OCI-LY1 (cell line): ENCODE measurements at regions not wholly inside any gene's neighbourhood (a gene's known extent, or its start where the extent isn't known, plus 50 kb on each side); places are given as distances from the start of the nearest gene placed in this dataset.
A peak's percentile ranks its signal among the peaks of the same experiment; 100 is the strongest.
"Not testable (repeated sequence)": the region's sequence is repeated elsewhere in the genome, so short reads cannot be mapped to it uniquely, and the experiment has no call there.

Experiments
- H2AFZ ChIP-seq: fragments of 200-600 bp; sonication (generic), shearing (Covaris generic); 2 replicates; pipeline ENCODE4 v1.6.0; 2014; ENCODE audit warnings: antibody characterized with exemption, mild to moderate bottlenecking, low read length
- H3F3A ChIP-seq: fragments of 200-600 bp; sonication (generic), shearing (Covaris generic); 2 replicates; pipeline ENCODE4 v1.6.0; 2014; ENCODE audit warnings: mild to moderate bottlenecking, antibody characterized with exemption, low read length, moderate library complexity; ENCODE audit not compliant: insufficient read depth
- H3K27ac ChIP-seq: fragments of 200-600 bp; sonication (generic); 2 replicates; pipeline ENCODE4 v1.5.1; 2014; ENCODE audit warnings: low read length, mixed run types, mild to moderate bottlenecking, low read depth; ENCODE audit not compliant: poor library complexity, severe bottlenecking
- H3K27me3 ChIP-seq: fragments of 200-600 bp; sonication (generic); 2 replicates; pipeline ENCODE4 v1.6.0; 2014; ENCODE audit warnings: antibody characterized with exemption, mild to moderate bottlenecking, low read length, moderate library complexity; ENCODE audit not compliant: insufficient read depth
- H3K36me3 ChIP-seq: fragments of 200-600 bp; sonication (generic); 2 replicates; pipeline ENCODE4 v1.6.1; 2014; ENCODE audit warnings: mild to moderate bottlenecking, antibody characterized with exemption, low read length, moderate library complexity, mixed read lengths; ENCODE audit not compliant: insufficient read depth
- H3K4me1 ChIP-seq: fragments of 200-600 bp; sonication (generic); 2 replicates; pipeline ENCODE4 v1.5.1; 2014; ENCODE audit warnings: mild to moderate bottlenecking, low read length, moderate library complexity; ENCODE audit not compliant: insufficient read depth, severe bottlenecking
- H3K4me2 ChIP-seq: fragments of 200-600 bp; sonication (generic), shearing (Covaris generic); 2 replicates; pipeline ENCODE4 v1.6.1; 2014; ENCODE audit warnings: low read length
- H3K4me3 ChIP-seq: fragments of 200-600 bp; sonication (generic); 2 replicates; pipeline ENCODE4 v1.5.1; 2014; ENCODE audit warnings: low read length, low read depth, mild to moderate bottlenecking, mixed read lengths; ENCODE audit not compliant: poor library complexity, severe bottlenecking
- H3K79me2 ChIP-seq: fragments of 200-600 bp; shearing (Covaris generic); 2 replicates; pipeline ENCODE4 v1.6.1; 2016; ENCODE audit warnings: mixed run types, low read length, mixed read lengths; ENCODE audit not compliant: insufficient read depth
- H3K9ac ChIP-seq: fragments of 200-600 bp; sonication (generic), shearing (Covaris generic); 2 replicates; pipeline ENCODE4 v1.6.1; 2014; ENCODE audit warnings: mild to moderate bottlenecking, low read length, mixed read lengths
- H3K9me2 ChIP-seq: fragments of 200-600 bp; sonication (generic), shearing (Covaris generic); 2 replicates; pipeline ENCODE4 v1.6.1; 2014; ENCODE audit warnings: low read depth, mild to moderate bottlenecking, low read length, mixed read lengths
- H3K9me3 ChIP-seq: fragments of 200-600 bp; shearing (Covaris generic); 2 replicates; pipeline ENCODE4 v1.6.1; 2014; ENCODE audit warnings: low read length, mixed read lengths
- H4K20me1 ChIP-seq: fragments of 200-600 bp; sonication (generic), shearing (Covaris generic); 2 replicates; pipeline ENCODE4 v1.6.0; 2016; ENCODE audit warnings: mild to moderate bottlenecking, low read length; ENCODE audit not compliant: insufficient read depth
- CTCF ChIP-seq: fragments of 200-600 bp; sonication (generic), shearing (Covaris generic); IDR thresholded peaks from 2 replicates; pipeline ENCODE4 v1.5.1; 2017; ENCODE audit warnings: mild to moderate bottlenecking, antibody characterized with exemption, low read length, moderate library complexity, mixed read lengths
- EZH2 ChIP-seq: fragments of 200-600 bp; sonication (generic), shearing (Covaris generic); IDR thresholded peaks from 2 replicates; pipeline ENCODE4 v1.8.0; 2017; ENCODE audit warnings: borderline replicate concordance, mixed run types, mild to moderate bottlenecking, antibody characterized with exemption, low read length, moderate library complexity, mixed read lengths

GRCh38 chr2:111623380-111623779 lies 260.6 kb downstream of the ANAPC1 start:
- H3K9ac ChIP-seq = no peak overlapping the region
- no peaks in the 10 kb centered on the region for H3K27me3 ChIP-seq
- no peak overlapping the region for H2AFZ ChIP-seq
- H3K27ac ChIP-seq = no peak overlapping the region
- no peaks in the 10 kb centered on the region for H3K36me3 ChIP-seq
- H3K4me2 ChIP-seq = no peak overlapping the region
- H3F3A ChIP-seq = no peaks in the 10 kb centered on the region
- peaks cover 11% of the 10 kb centered on the region; the same call in 1 of the 2 replicates for H3K9me3 ChIP-seq
- H4K20me1 ChIP-seq = no peaks in the 10 kb centered on the region
- H3K79me2 ChIP-seq = no peaks in the 10 kb centered on the region
- no peak overlapping the region for H3K4me3 ChIP-seq
- no peaks in the 10 kb centered on the region for H3K9me2 ChIP-seq
- no peak for TF ChIP-seq CTCF
- TF ChIP-seq EZH2 = no peak
- peaks cover 26% of the 10 kb centered on the region for H3K4me1 ChIP-seq

GRCh38 chr2:111624411-111625156 lies 259.4 kb downstream of the ANAPC1 start:
- no peak overlapping the region for H3K4me3 ChIP-seq
- H3K9me2 ChIP-seq = no peaks in the 10 kb centered on the region
- no peak overlapping the region for H2AFZ ChIP-seq
- no peak overlapping the region for H3K9ac ChIP-seq
- no peaks in the 10 kb centered on the region for H3K36me3 ChIP-seq
- H3K9me3 ChIP-seq = peaks cover 18% of the 10 kb centered on the region; the same call in 1 of the 2 replicates
- H3K4me2 ChIP-seq = no peak overlapping the region
- H3K27me3 ChIP-seq = no peaks in the 10 kb centered on the region
- TF ChIP-seq CTCF = no peak
- TF ChIP-seq EZH2 = no peak
- no peaks in the 10 kb centered on the region for H3K79me2 ChIP-seq
- no peaks in the 10 kb centered on the region for H3F3A ChIP-seq
- H4K20me1 ChIP-seq = no peaks in the 10 kb centered on the region
- H3K27ac ChIP-seq = peak overlapping the region; percentile 34
- H3K4me1 ChIP-seq = peaks cover 14% of the 10 kb centered on the region

GRCh38 chr2:111625157-111625537 lies 258.8 kb downstream of the ANAPC1 start:
- Histone ChIP-seq H3K4me1 (peaks cover 13% of the 10 kb centered on the region), H3K9me3 (peaks cover 21% of the 10 kb centered on the region; the same call in 1 of the 2 replicates), H3K27ac (peak overlapping the region; percentile 34)
- not testable (repeated sequence) for H4K20me1 ChIP-seq, H3K4me2 ChIP-seq, H3K9ac ChIP-seq, H3K79me2 ChIP-seq, H3K27me3 ChIP-seq, H3K36me3 ChIP-seq, H3K4me3 ChIP-seq, H2AFZ ChIP-seq, H3F3A ChIP-seq, H3K9me2 ChIP-seq
